Psoas muscle (tissue), 7 donors: ENCODE measurements at regions not wholly inside any gene's neighbourhood (a gene's known extent, or its start where the extent isn't known, plus 50 kb on each side); places are given as distances from the start of the nearest gene placed in this dataset.

ENCODE experiments used
- ATAC-seq, 4 donors: fragments of 200-7000 bp; cut with Tn5 transposase; one replicate each; pipeline ENCODE4 v1.9.1; 2020; ENCODE audit warnings: moderate library complexity in 3 of 4, mild to moderate bottlenecking in 2 of 4
- DNase-seq, 2 donors: peaks; one replicate each; pipeline ENCODE4 v3.0.0-alpha.2; 2020
- H3K27ac ChIP-seq: fragments of 200-600 bp; one replicate; pipeline ENCODE4 v1.8.0; 2022
- H3K27me3 ChIP-seq, 3 donors: fragments of 200-600 bp in 1 of 3; one replicate each; pipeline versions ENCODE4 v1.6.1 to v1.8.0; 2013 to 2022; ENCODE audit warnings: low read length in 2 of 3, mild to moderate bottlenecking in 2 of 3, moderate library complexity in 1 of 3; ENCODE audit not compliant: insufficient read depth in 3 of 3
- H3K36me3 ChIP-seq, 2 donors: fragments of 200-600 bp in 1 of 2; one replicate each; pipeline versions ENCODE4 v1.6.1 to v1.8.0; 2013 to 2022; ENCODE audit warnings: low read depth in 1 of 2, mild to moderate bottlenecking in 1 of 2, moderate library complexity in 1 of 2; ENCODE audit not compliant: insufficient read depth in 1 of 2
- H3K4me1 ChIP-seq: fragments of 200-600 bp; one replicate; pipeline ENCODE4 v1.8.0; 2022
- H3K4me3 ChIP-seq: fragments of 200-600 bp; one replicate; pipeline ENCODE4 v1.8.0; 2022; ENCODE audit warnings: mild to moderate bottlenecking
- H3K9me3 ChIP-seq: fragments of 200-600 bp; one replicate; pipeline ENCODE4 v1.8.0; 2022
- WGBS, 3 donors: extraction: QIAGEN DNeasy Blood & Tissue Kit; methylation state at CpG; one replicate each; pipeline versions ENCODE4 v1.1.6 to v1.1.7; 2013; 5-methylcytosine and 5-hydroxymethylcytosine counted together
- intact Hi-C, 2 donors: fragments of 100-400 bp; cut with DNase I; formaldehyde crosslinking; loops; one replicate each; pipeline versions ENCODE4 v1.11.0 to v1.14.2; 2022
- TF ChIP-seq, protein P1 (sequence below): fragments of 200-600 bp; IDR thresholded peaks from one replicate; pipeline ENCODE4 v1.8.0; 2022; ENCODE audit warnings: antibody characterized with exemption
- donor health status: healthy with polysubstance abuse.
- donor health status: DM: no; HTN: no; CAD: no; lungs with moderate emphysema.
- donor health status: Bipolar disorder and iron deficiency.
- donor health status: healthy.
- donor health status: DM: yes; HTN: yes; CAD: no.
- donor health status: DM: no; HTN: no; CAD: no.
- donor health status: DM: yes; HTN: yes; CAD: no.

DNA sequence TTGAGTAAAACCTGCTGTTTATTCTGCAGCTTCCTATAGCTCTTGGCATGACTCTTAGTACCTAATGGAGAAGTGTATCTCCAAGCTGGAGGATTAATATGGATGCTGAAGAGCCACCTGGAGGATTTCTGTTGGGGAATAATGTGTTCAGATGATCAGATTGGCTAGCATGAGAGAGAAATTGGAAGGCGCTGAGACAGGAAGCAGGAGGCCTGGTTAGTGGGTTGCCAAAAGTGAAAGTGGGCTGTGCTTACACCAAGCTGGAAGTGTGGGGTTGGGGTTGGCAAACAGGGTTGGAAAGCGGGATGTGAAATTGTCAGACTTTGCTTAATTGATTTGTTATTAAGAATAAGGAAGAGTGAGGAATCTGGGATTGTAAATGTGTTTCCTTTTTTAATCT, 111.8 kb upstream of the PLPP4 start:
- Histone ChIP-seq H3K4me1 (no peaks in the 10 kb centered on the region), H3K27ac (no peak overlapping the region), H3K4me3 (no peak overlapping the region), H3K36me3 (no peaks in the 10 kb centered on the region), H3K27me3 (no peaks in the 10 kb centered on the region), H3K9me3 (no peaks in the 10 kb centered on the region)
- TF ChIP-seq, protein P1, sequence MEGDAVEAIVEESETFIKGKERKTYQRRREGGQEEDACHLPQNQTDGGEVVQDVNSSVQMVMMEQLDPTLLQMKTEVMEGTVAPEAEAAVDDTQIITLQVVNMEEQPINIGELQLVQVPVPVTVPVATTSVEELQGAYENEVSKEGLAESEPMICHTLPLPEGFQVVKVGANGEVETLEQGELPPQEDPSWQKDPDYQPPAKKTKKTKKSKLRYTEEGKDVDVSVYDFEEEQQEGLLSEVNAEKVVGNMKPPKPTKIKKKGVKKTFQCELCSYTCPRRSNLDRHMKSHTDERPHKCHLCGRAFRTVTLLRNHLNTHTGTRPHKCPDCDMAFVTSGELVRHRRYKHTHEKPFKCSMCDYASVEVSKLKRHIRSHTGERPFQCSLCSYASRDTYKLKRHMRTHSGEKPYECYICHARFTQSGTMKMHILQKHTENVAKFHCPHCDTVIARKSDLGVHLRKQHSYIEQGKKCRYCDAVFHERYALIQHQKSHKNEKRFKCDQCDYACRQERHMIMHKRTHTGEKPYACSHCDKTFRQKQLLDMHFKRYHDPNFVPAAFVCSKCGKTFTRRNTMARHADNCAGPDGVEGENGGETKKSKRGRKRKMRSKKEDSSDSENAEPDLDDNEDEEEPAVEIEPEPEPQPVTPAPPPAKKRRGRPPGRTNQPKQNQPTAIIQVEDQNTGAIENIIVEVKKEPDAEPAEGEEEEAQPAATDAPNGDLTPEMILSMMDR = no peak
- no peak for ATAC-seq
- DNase-seq = no peak
- WGBS, 3 donors = 70 to 77% (median 77%) methylated on average over 2 of the region's 2 CpGs
- intact Hi-C loops = no loop called here

GRCh38 chr10:120347644-120348043, 109.4 kb upstream of the PLPP4 start:
- no peaks in the 10 kb centered on the region for H3K36me3 ChIP-seq
- 35 to 50% (median 37%) methylated on average over 3 of the region's 3 CpGs for whole genome bisulfite sequencing, 3 donors
- ATAC-seq (no peak), DNase-seq (no peak)
- intact Hi-C loops = no loop called here
- no peak overlapping the region for H3K4me3 ChIP-seq
- no peaks in the 10 kb centered on the region for H3K27me3 ChIP-seq
- no peak overlapping the region for H3K27ac ChIP-seq
- no peaks in the 10 kb centered on the region for H3K4me1 ChIP-seq
- TF ChIP-seq, protein P1 = no peak
- H3K9me3 ChIP-seq = peaks cover 3% of the 10 kb centered on the region

GRCh38 chr10:120349069-120349468, 108.0 kb upstream of the PLPP4 start:
- intact Hi-C loops = no loop called here
- H3K36me3 ChIP-seq = no peaks in the 10 kb centered on the region
- H3K27me3 ChIP-seq = no peaks in the 10 kb centered on the region
- H3K9me3 ChIP-seq = peaks cover 8% of the 10 kb centered on the region
- TF ChIP-seq, protein P1 = no peak
- H3K27ac ChIP-seq = no peak overlapping the region
- no peak overlapping the region for H3K4me3 ChIP-seq
- DNase-seq (no peak), ATAC-seq (no peak)
- 85 to 92% (median 92%) methylated on average over 3 of the region's 3 CpGs for WGBS, 3 donors
- H3K4me1 ChIP-seq = no peaks in the 10 kb centered on the region

DNA sequence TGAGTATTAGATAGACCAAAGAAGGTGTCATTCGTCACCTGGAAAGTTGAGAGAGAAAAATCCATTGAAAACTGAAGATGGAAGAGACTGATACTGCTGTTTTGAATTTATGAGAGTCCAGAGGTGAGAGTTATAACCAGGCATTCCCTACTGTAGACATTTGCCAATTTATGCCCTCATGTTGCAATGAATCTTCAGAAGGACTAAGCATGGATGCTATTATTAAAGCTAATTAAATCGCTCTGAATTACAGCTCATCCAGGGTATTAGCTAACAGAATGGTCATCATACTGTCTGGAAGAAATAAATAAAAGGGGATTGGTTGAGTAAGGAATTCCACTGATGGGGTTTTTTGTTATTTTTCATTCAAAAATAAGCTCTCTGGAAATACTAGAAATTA, 101.6 kb upstream of the PLPP4 start:
- no peak for DNase-seq
- intact Hi-C loops = no loop called here
- TF ChIP-seq, protein P1 = no peak
- no peak overlapping the region for H3K27ac ChIP-seq
- WGBS, 3 donors = 78 to 81% (median 79%) methylated on average over 2 of the region's 2 CpGs
- H3K4me1 ChIP-seq = no peaks in the 10 kb centered on the region
- peaks cover 8% of the 10 kb centered on the region for H3K9me3 ChIP-seq
- no peak overlapping the region for H3K4me3 ChIP-seq
- H3K36me3 ChIP-seq = no peaks in the 10 kb centered on the region
- no peaks in the 10 kb centered on the region for H3K27me3 ChIP-seq
- no peak for ATAC-seq

DNA sequence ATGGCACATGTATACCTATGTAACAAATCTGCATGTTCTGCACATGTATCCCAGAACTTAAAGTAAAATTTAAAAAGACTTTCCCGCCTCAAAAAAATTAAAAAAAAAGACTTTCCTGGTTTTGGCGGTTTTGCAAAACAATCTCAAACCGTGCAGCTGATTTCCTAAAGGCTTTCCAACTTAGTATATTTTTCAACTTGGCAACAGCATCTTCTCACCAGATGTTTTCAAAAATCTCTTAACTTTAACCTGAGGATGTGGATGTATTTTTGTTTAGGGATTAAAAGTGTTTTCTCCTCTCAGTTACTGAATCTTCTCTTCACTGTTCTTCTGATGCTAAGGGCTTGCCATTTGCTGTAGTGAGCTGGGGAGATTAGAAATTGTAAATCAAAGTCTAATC, 96.5 kb upstream of the PLPP4 start:
- 56 to 68% (median 63%) methylated on average over 3 of the region's 3 CpGs for WGBS, 3 donors
- no peak overlapping the region for H3K4me3 ChIP-seq
- intact Hi-C loops = no loop called here
- no peak overlapping the region for H3K27ac ChIP-seq
- no peaks in the 10 kb centered on the region for H3K36me3 ChIP-seq
- ATAC-seq (no peak), DNase-seq (no peak)
- no peaks in the 10 kb centered on the region for H3K4me1 ChIP-seq
- TF ChIP-seq, protein P1 = no peak
- H3K9me3 ChIP-seq = no peaks in the 10 kb centered on the region
- H3K27me3 ChIP-seq = no peaks in the 10 kb centered on the region
